Loucy (cell line): ENCODE measurements at regions not wholly inside any gene's neighbourhood (a gene's known extent, or its start where the extent isn't known, plus 50 kb on each side); places are given as distances from the start of the nearest gene placed in this dataset.

Experiments
- H2AFZ ChIP-seq: fragments of 200-600 bp; sonication (generic); 2 replicates; pipeline ENCODE4 v1.6.0; 2016; ENCODE audit warnings: antibody characterized with exemption, mild to moderate bottlenecking, low read length, moderate library complexity
- H3F3A ChIP-seq: fragments of 200-600 bp; 2 replicates; pipeline ENCODE4 v1.6.0; 2016; ENCODE audit warnings: antibody characterized with exemption, low read depth, mild to moderate bottlenecking
- H3K27me3 ChIP-seq: fragments of 200-600 bp; sonication (generic); 2 replicates; pipeline ENCODE4 v1.6.1; 2014; ENCODE audit warnings: low read length, mild to moderate bottlenecking; ENCODE audit not compliant: insufficient read depth, poor library complexity, severe bottlenecking
- H3K36me3 ChIP-seq: fragments of 200-600 bp; sonication (generic); 2 replicates; pipeline ENCODE4 v1.6.1; 2016; ENCODE audit warnings: low read length; ENCODE audit not compliant: insufficient read depth
- H3K4me1 ChIP-seq: fragments of 200-600 bp; sonication (generic); 2 replicates; pipeline ENCODE4 v1.5.1; 2014; ENCODE audit warnings: low read length, mild to moderate bottlenecking; ENCODE audit not compliant: insufficient read depth, poor library complexity, severe bottlenecking
- H3K4me2 ChIP-seq: fragments of 200-600 bp; sonication (generic); 2 replicates; pipeline ENCODE4 v1.6.0; 2014; ENCODE audit warnings: antibody characterized with exemption, low read length, low read depth, mild to moderate bottlenecking; ENCODE audit not compliant: poor library complexity, severe bottlenecking
- H3K4me3 ChIP-seq: fragments of 200-600 bp; sonication (generic); 2 replicates; pipeline ENCODE4 v1.5.1; 2014; ENCODE audit warnings: low read length, mild to moderate bottlenecking, mixed read lengths; ENCODE audit not compliant: poor library complexity, severe bottlenecking
- H3K79me2 ChIP-seq: fragments of 200-600 bp; sonication (generic); 2 replicates; pipeline ENCODE4 v1.6.1; 2014; ENCODE audit warnings: low read length; ENCODE audit not compliant: insufficient read depth
- H3K9ac ChIP-seq: fragments of 200-600 bp; sonication (generic); 2 replicates; pipeline ENCODE4 v1.6.0; 2014; ENCODE audit warnings: mild to moderate bottlenecking, low read depth, low read length, moderate library complexity; ENCODE audit not compliant: poor library complexity, severe bottlenecking
- H3K9me2 ChIP-seq: fragments of 200-600 bp; sonication (generic); replicated peaks from 2 replicates; pipeline ENCODE4 v1.6.1; 2016; ENCODE audit warnings: low read depth, low read length, mixed read lengths
- H3K9me3 ChIP-seq: fragments of 200-600 bp; sonication (generic); 2 replicates; pipeline ENCODE4 v1.6.1; 2014; ENCODE audit warnings: mild to moderate bottlenecking, antibody characterized with exemption, low read length, low read depth; ENCODE audit not compliant: insufficient read depth
- H4K20me1 ChIP-seq: fragments of 200-600 bp; sonication (generic); 2 replicates; pipeline ENCODE4 v1.6.0; 2014; ENCODE audit warnings: antibody characterized with exemption, low read length, mild to moderate bottlenecking; ENCODE audit not compliant: insufficient read depth, poor library complexity, severe bottlenecking
- EZH2phosphoT487 ChIP-seq: fragments of 200-600 bp; IDR thresholded peaks from 2 replicates; pipeline ENCODE4 v1.6.1; 2018; ENCODE audit warnings: antibody characterized with exemption, mild to moderate bottlenecking, moderate library complexity, borderline replicate concordance
- TF ChIP-seq, protein P1 (sequence below): fragments of 200-600 bp; sonication (generic); conservative IDR thresholded peaks from 2 replicates; pipeline ENCODE4 v1.5.1; 2014; ENCODE audit warnings: mild to moderate bottlenecking, antibody characterized with exemption, low read length

DNA sequence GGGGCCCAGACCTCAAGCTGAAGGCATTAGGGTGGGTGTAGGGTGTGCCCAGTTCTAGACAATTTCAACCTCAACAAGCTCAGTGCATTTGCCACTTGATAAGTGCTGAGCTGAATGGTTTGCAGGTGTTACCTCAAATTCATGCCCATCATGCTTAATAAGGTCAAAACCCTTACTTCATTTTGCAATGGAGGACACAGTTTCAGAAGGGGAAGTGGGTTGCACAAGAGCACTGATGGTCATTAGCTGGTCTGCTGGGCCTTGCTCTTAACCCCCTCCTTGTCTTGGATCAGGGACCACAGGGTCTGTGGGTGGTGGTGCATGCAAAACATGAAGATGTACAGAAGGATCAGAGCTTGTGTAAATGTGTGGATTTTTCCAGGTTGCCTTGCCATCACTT, 71.0 kb upstream of the SIRPA start:
- Histone ChIP-seq H3K36me3 (no peaks in the 10 kb centered on the region), H3K9me2 (no peaks in the 10 kb centered on the region), H3K4me3 (no peak overlapping the region), H3K4me1 (no peaks in the 10 kb centered on the region), H4K20me1 (no peaks in the 10 kb centered on the region), H3K4me2 (no peak overlapping the region), H3K9ac (no peak overlapping the region), H3K79me2 (no peaks in the 10 kb centered on the region), H3K9me3 (peaks cover 7% of the 10 kb centered on the region; the same call in 1 of the 2 replicates), H2AFZ (no peak overlapping the region), H3K27me3 (no peaks in the 10 kb centered on the region), H3F3A (no peaks in the 10 kb centered on the region)
- TF ChIP-seq, protein P1, sequence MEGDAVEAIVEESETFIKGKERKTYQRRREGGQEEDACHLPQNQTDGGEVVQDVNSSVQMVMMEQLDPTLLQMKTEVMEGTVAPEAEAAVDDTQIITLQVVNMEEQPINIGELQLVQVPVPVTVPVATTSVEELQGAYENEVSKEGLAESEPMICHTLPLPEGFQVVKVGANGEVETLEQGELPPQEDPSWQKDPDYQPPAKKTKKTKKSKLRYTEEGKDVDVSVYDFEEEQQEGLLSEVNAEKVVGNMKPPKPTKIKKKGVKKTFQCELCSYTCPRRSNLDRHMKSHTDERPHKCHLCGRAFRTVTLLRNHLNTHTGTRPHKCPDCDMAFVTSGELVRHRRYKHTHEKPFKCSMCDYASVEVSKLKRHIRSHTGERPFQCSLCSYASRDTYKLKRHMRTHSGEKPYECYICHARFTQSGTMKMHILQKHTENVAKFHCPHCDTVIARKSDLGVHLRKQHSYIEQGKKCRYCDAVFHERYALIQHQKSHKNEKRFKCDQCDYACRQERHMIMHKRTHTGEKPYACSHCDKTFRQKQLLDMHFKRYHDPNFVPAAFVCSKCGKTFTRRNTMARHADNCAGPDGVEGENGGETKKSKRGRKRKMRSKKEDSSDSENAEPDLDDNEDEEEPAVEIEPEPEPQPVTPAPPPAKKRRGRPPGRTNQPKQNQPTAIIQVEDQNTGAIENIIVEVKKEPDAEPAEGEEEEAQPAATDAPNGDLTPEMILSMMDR: no peak
- TF ChIP-seq EZH2phosphoT487: no peak

DNA sequence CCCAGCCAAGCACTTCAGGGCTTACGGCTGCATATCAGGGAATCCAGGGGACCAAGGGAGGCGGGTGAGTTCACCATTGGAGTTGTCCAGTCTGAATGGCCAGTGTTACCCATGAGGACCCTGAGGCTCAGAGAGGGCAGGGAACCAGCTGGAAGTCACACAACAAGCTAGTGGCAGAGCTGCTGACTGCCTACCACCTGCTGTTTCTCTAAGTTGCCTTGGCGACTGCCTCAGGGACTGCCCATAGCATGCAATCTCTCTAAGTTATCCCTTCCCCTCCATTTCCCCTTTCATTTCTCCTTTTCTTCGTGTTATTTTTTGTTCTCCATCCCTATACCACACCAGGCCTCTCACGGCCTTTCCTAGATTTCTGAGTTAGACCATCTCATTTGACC, 71.8 kb upstream of the SIRPA start:
- H3K4me2 ChIP-seq: no peak overlapping the region
- H3K4me3 ChIP-seq: no peak overlapping the region
- no peaks in the 10 kb centered on the region for H4K20me1 ChIP-seq
- no peaks in the 10 kb centered on the region for H3K79me2 ChIP-seq
- no peak overlapping the region for H3K9ac ChIP-seq
- H3K9me2 ChIP-seq: no peaks in the 10 kb centered on the region
- no peaks in the 10 kb centered on the region for H3F3A ChIP-seq
- TF ChIP-seq, protein P1: no peak
- TF ChIP-seq EZH2phosphoT487: no peak
- H2AFZ ChIP-seq: no peak overlapping the region
- no peaks in the 10 kb centered on the region for H3K36me3 ChIP-seq
- no peaks in the 10 kb centered on the region for H3K4me1 ChIP-seq
- no peaks in the 10 kb centered on the region for H3K27me3 ChIP-seq
- H3K9me3 ChIP-seq: peaks cover 7% of the 10 kb centered on the region; the same call in 1 of the 2 replicates

DNA sequence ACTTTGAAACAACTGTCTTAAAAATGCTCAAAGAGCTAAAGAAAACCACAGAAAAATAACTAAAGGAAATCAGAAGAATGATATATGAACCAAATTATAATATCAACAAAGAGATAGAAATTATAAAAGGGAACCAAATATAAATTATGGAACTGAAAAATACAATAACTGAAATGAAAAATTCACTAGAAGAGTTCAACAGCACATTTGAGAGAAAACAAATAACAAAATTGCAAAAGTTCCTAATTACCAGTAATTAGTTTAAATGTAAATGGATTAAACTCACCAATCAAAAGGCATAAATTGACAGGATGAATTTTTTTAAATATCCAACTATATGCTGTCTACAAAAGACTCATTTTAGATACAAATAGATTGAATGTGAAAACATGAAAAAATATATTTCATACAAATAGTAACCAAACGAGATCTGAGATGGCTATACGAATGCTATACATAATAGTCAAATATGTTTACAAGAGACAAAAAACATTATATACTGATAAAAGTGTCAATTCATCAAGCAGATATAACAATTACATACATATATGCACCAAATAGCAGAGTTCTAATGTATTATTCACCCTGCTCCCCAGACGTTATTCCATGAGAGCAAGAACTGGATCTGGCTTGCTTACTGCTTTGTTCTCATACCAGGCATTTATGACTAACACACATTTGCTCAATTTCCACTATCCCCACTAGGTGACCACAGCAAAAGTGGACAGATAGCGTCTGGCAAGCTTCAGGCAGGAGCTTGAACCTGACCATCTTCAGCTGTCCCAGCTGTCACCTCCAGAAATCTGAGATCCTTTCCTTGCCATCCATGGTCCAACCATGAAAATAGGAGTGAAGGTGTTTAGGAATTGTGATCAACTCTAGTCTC, 72.4 kb upstream of the SIRPA start:
- no peaks in the 10 kb centered on the region for H3K27me3 ChIP-seq
- peaks cover 7% of the 10 kb centered on the region; the same call in 1 of the 2 replicates for H3K9me3 ChIP-seq
- no peaks in the 10 kb centered on the region for H3K36me3 ChIP-seq
- no peaks in the 10 kb centered on the region for H3K9me2 ChIP-seq
- no peaks in the 10 kb centered on the region for H4K20me1 ChIP-seq
- H3K9ac ChIP-seq: no peak overlapping the region
- H3K79me2 ChIP-seq: no peaks in the 10 kb centered on the region
- no peak overlapping the region for H3K4me2 ChIP-seq
- no peak for TF ChIP-seq EZH2phosphoT487
- TF ChIP-seq, protein P1: no peak
- H3K4me1 ChIP-seq: peaks cover 2% of the 10 kb centered on the region
- no peaks in the 10 kb centered on the region for H3F3A ChIP-seq
- no peak overlapping the region for H3K4me3 ChIP-seq
- no peak overlapping the region for H2AFZ ChIP-seq
